Stimulated activated naive CD4-positive, alpha-beta T cell (primary cell): ENCODE measurements at regions not wholly inside any gene's neighbourhood (a gene's known extent, or its start where the extent isn't known, plus 50 kb on each side); places are given as distances from the start of the nearest gene placed in this dataset.
"Not testable (repeated sequence)": the region's sequence is repeated elsewhere in the genome, so short reads cannot be mapped to it uniquely, and the experiment has no call there.

ENCODE experiments used
- DNase-seq, 6 experiments: peaks; one replicate each; lab custom pipeline; 2025; lab: John Stamatoyannopoulos, UW

GRCh38 chr13:59408738-59409137, 755.0 kb downstream of the DIAPH3 start:
- no peak for DNase-seq

- DNase-seq, result no peak
Measured at GRCh38 chr13:59409211-59409610, 754.5 kb downstream of the DIAPH3 start.

GRCh38 chr13:59409634-59410200, 754.0 kb downstream of the DIAPH3 start:
- no peak for DNase-seq

- no peak for DNase-seq
Measured at GRCh38 chr13:59413126-59413525, 750.6 kb downstream of the DIAPH3 start.

GRCh38 chr13:59414006-59414405, 749.7 kb downstream of the DIAPH3 start:
- no peak for DNase-seq

GRCh38 chr13:59415498-59415897, 748.2 kb downstream of the DIAPH3 start:
- no peak for DNase-seq

GRCh38 chr13:59416561-59416960, 747.2 kb downstream of the DIAPH3 start:
- no peak for DNase-seq

- DNase-seq, result no peak
Measured at GRCh38 chr13:59422646-59423045, 741.1 kb downstream of the DIAPH3 start.

- no peak for DNase-seq
Measured at GRCh38 chr13:59423708-59424340, 739.9 kb downstream of the DIAPH3 start.

GRCh38 chr13:59424661-59425060, 739.1 kb downstream of the DIAPH3 start:
- no peak for DNase-seq

GRCh38 chr13:59425211-59425741, 738.5 kb downstream of the DIAPH3 start:
- no peak for DNase-seq

GRCh38 chr13:59435024-59435423, 728.7 kb downstream of the DIAPH3 start:
- DNase-seq, result no peak

GRCh38 chr13:59437544-59438301, 726.0 kb downstream of the DIAPH3 start:
- no peak for DNase-seq

- no peak for DNase-seq
Measured at GRCh38 chr13:59439776-59440428, 723.8 kb downstream of the DIAPH3 start.

GRCh38 chr13:59441068-59441467, 722.7 kb downstream of the DIAPH3 start:
- DNase-seq, result not testable (repeated sequence)

- DNase-seq, result no peak
Measured at GRCh38 chr13:59441596-59442280, 722.0 kb downstream of the DIAPH3 start.

- no peak for DNase-seq
Measured at GRCh38 chr13:59442461-59442860, 721.3 kb downstream of the DIAPH3 start.

GRCh38 chr13:59442944-59443486, 720.7 kb downstream of the DIAPH3 start:
- DNase-seq, result no peak

GRCh38 chr13:59444210-59444857, 719.4 kb downstream of the DIAPH3 start:
- DNase-seq, result no peak

GRCh38 chr13:59445812-59446211, 717.9 kb downstream of the DIAPH3 start:
- no peak for DNase-seq

- DNase-seq, result no peak
Measured at GRCh38 chr13:59446391-59446790, 717.3 kb downstream of the DIAPH3 start.
